Astrocyte of the spinal cord (primary cell): ENCODE measurements at regions not wholly inside any gene's neighbourhood (a gene's known extent, or its start where the extent isn't known, plus 50 kb on each side); places are given as distances from the start of the nearest gene placed in this dataset.
"Not testable (repeated sequence)": the region's sequence is repeated elsewhere in the genome, so short reads cannot be mapped to it uniquely, and the experiment has no call there.

Experiments
- DNase-seq: peaks from one replicate; pipeline ENCODE4 v3.0.0; 2011; ENCODE audit warnings: low read depth, low spot score
- H3K4me3 ChIP-seq: 2 replicates; pipeline ENCODE4 v1.5.1; 2011; ENCODE audit warnings: low read depth, mild to moderate bottlenecking, low read length, moderate library complexity
- in situ Hi-C: cut with HindIII; loops from 2 replicates; pipeline ENCODE4 v1.10.0; 2017; ENCODE audit warnings: low sequenced_read_pairs
- TF ChIP-seq, protein P1 (sequence below): IDR thresholded peaks from 2 replicates; pipeline ENCODE4 v1.5.1; 2012; ENCODE audit warnings: low read depth, mild to moderate bottlenecking, low read length, inconsistent platforms

DNA sequence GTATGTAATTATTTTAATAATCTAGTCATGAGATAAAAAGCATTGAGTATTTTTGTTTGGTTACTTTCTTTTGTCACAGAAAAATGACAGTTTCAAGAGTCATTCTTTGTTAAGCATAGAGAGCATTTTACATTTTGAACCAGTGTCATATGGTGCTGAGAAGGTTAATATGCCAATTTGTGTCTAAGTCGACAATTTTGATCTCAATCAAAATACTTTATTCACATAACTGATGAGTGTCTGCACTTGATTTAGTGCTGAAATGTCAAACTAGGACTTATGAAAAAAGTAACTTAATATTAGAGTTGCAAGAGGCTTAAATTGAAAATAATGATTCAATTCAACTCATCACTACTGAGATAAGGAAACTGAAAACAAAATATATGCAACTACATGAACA lies 1804.6 kb upstream of the ACO1 start:
- no peak overlapping the region for H3K4me3 ChIP-seq
- DNase-seq: no peak
- TF ChIP-seq, protein P1, sequence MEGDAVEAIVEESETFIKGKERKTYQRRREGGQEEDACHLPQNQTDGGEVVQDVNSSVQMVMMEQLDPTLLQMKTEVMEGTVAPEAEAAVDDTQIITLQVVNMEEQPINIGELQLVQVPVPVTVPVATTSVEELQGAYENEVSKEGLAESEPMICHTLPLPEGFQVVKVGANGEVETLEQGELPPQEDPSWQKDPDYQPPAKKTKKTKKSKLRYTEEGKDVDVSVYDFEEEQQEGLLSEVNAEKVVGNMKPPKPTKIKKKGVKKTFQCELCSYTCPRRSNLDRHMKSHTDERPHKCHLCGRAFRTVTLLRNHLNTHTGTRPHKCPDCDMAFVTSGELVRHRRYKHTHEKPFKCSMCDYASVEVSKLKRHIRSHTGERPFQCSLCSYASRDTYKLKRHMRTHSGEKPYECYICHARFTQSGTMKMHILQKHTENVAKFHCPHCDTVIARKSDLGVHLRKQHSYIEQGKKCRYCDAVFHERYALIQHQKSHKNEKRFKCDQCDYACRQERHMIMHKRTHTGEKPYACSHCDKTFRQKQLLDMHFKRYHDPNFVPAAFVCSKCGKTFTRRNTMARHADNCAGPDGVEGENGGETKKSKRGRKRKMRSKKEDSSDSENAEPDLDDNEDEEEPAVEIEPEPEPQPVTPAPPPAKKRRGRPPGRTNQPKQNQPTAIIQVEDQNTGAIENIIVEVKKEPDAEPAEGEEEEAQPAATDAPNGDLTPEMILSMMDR: no peak
- in situ Hi-C loops: no loop called here

DNA sequence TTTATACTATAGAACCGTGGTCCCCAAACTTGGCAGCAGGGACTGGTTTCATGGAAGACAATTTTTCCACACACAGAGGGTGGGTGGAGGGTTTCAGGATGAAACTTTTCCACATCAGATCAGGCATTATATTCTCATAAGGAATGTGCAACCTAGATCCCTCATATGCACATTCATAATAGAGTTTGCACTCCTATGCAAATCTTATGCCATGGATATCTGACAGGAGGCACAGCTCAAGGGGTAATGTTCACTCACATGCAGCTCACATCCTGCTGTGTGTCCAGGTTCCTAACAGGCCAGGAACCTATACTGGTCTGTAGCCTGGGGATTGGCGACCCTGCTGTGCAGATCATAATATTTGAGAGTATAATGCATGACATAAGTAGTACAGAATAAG lies 1802.2 kb upstream of the ACO1 start:
- in situ Hi-C loops: no loop called here
- TF ChIP-seq, protein P1: no peak
- no peak overlapping the region for H3K4me3 ChIP-seq
- no peak for DNase-seq

DNA sequence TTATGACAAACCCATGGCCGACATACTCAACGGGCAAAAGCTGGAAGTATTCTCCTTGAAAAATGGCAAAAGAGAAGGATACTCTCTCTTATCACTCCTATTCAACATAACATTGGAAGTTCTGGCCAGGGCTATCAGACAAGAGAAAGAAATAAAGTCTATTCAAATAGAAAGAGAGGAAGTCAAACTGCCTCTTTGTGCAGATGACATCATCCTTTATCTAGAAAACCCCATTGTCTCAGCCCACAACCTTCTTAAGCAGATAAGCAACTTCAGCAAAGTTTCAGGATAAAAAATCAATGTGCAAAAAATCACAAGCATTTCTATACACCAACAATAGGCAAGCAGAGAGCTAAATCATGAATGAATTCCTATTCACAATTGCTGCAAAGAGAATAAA lies 1799.9 kb upstream of the ACO1 start:
- TF ChIP-seq, protein P1: no peak
- DNase-seq: no peak
- no peak overlapping the region for H3K4me3 ChIP-seq
- in situ Hi-C loops: no loop called here

GRCh38 chr9:30591461-30591860 lies 1793.0 kb upstream of the ACO1 start:
- H3K4me3 ChIP-seq: no peak overlapping the region
- no peak for DNase-seq
- TF ChIP-seq, protein P1: no peak
- in situ Hi-C loops: no loop called here

DNA sequence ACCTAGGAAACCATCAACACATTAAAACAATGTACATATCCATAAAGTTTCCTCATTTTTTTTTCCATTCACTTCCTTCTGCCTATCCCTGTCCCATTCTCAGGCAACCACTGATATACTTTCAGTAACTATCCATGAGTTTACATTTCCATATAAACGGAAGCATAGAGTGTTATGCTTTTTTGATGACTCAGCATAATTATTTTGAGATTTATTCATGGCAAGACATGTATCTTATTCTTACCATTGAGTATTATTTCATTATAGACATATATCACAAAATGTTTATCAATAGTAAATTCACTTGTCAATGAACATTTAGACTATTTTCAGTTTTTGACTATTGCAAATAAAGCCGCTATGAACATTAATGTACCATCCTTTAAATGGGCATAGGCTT lies 1786.8 kb upstream of the ACO1 start:
- TF ChIP-seq, protein P1: no peak
- in situ Hi-C loops: no loop called here
- H3K4me3 ChIP-seq: no peak overlapping the region
- DNase-seq: no peak

- DNase-seq: no peak
- in situ Hi-C loops: no loop called here
- H3K4me3 ChIP-seq: no peak overlapping the region
- TF ChIP-seq, protein P1: no peak
Measured at GRCh38 chr9:30605936-30606335, 1778.5 kb upstream of the ACO1 start.

DNA sequence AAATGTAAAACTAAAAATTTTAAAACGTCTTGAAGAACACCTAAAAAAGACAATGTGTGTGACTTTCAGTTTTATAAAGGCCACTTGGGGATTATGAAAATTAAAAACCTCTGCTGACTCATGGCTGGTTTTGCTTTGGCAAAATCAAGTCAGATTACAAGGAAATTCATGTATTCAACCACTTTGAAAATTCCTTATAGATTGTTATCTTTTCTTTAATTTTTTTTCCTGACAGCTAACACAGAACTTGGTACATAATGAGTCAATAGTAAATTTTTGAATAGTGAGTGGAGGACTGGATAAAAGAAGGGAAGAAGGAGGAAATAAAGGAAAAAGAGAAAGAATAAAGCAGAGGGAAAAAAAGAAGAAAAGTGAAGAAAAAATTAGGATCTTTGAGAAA lies 1774.7 kb upstream of the ACO1 start:
- TF ChIP-seq, protein P1: no peak
- H3K4me3 ChIP-seq: no peak overlapping the region
- in situ Hi-C loops: no loop called here
- no peak for DNase-seq

DNA sequence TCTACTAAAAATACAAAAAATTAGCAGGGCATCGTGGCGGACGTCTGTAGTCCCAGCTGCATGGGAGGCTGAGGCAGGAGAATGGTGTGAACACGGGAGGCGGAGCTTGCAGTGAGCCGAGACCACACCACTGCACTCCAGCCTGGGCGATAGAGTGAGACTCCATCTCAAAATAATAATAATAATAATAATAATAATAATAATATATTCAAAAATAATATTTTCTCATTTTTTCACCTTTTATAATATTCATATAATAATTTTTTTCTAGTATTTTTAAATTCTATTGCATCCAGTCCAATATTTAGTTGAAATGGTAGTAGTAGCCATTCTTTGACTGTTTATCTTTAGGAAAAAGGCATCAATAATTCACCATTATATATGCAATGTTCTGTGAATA lies 1767.7 kb upstream of the ACO1 start:
- DNase-seq, H3K4me3 ChIP-seq, in situ Hi-C loops: not testable (repeated sequence)
